Stimulated activated CD4-positive, alpha-beta T cell treated with anti-CD3 and anti-CD28 coated beads, Interleukin-1b, Interleukin-23, amount 100 ng/mL, for 4 hours (primary cell): ENCODE measurements at regions not wholly inside any gene's neighbourhood (a gene's known extent, or its start where the extent isn't known, plus 50 kb on each side); places are given as distances from the start of the nearest gene placed in this dataset.

ENCODE experiments used
- DNase-seq, 2 donors: peaks; one replicate each; pipeline ENCODE4 v3.0.0-alpha.2; 2020; ENCODE audit warnings: low read depth in 2 of 2

- DNase-seq = no peak
Measured at GRCh38 chr1:88217386-88217785, 466.7 kb upstream of the PKN2 start.

- no peak for DNase-seq
Measured at GRCh38 chr1:88219521-88219920, 464.6 kb upstream of the PKN2 start.

- DNase-seq = no peak
Measured at GRCh38 chr1:88221411-88221810, 462.7 kb upstream of the PKN2 start.

GRCh38 chr1:88224906-88225305 lies 459.2 kb upstream of the PKN2 start:
- DNase-seq = no peak

GRCh38 chr1:88228114-88228513 lies 456.0 kb upstream of the PKN2 start:
- no peak for DNase-seq

- no peak for DNase-seq
Measured at GRCh38 chr1:88230126-88230525, 453.9 kb upstream of the PKN2 start.

- no peak for DNase-seq
Measured at GRCh38 chr1:88237058-88237457, 447.0 kb upstream of the PKN2 start.

- DNase-seq = no peak
Measured at GRCh38 chr1:88239205-88239604, 444.9 kb upstream of the PKN2 start.

- no peak for DNase-seq
Measured at GRCh38 chr1:88247666-88248065, 436.4 kb upstream of the PKN2 start.

- no peak for DNase-seq
Measured at GRCh38 chr1:88250915-88251314, 433.2 kb upstream of the PKN2 start.

- DNase-seq = no peak
Measured at GRCh38 chr1:88252745-88253144, 431.3 kb upstream of the PKN2 start.

GRCh38 chr1:88265606-88266005 lies 418.5 kb upstream of the PKN2 start:
- DNase-seq = no peak

- no peak for DNase-seq
Measured at GRCh38 chr1:88266051-88266450, 418.0 kb upstream of the PKN2 start.

- no peak for DNase-seq
Measured at GRCh38 chr1:88272216-88272615, 411.9 kb upstream of the PKN2 start.

- DNase-seq = no peak
Measured at GRCh38 chr1:88274431-88274830, 409.6 kb upstream of the PKN2 start.

GRCh38 chr1:88275259-88275862 lies 408.7 kb upstream of the PKN2 start:
- no peak for DNase-seq

GRCh38 chr1:88276163-88276562 lies 407.9 kb upstream of the PKN2 start:
- no peak for DNase-seq

GRCh38 chr1:88284066-88284465 lies 400.0 kb upstream of the PKN2 start:
- no peak for DNase-seq

- DNase-seq = no peak
Measured at GRCh38 chr1:88284666-88285366, 399.3 kb upstream of the PKN2 start.

- no peak for DNase-seq
Measured at GRCh38 chr1:88286716-88287115, 397.4 kb upstream of the PKN2 start.

- DNase-seq = no peak
Measured at GRCh38 chr1:88288571-88288970, 395.5 kb upstream of the PKN2 start.

GRCh38 chr1:88289401-88290102 lies 394.5 kb upstream of the PKN2 start:
- no peak for DNase-seq
